GM12878 (cell line): ENCODE measurements at regions not wholly inside any gene's neighbourhood (a gene's known extent, or its start where the extent isn't known, plus 50 kb on each side); places are given as distances from the start of the nearest gene placed in this dataset.

Experiments
- ATAC-seq: fragments of 200-7000 bp; cut with Tn5 transposase; 3 replicates; pipeline ENCODE4 v1.9.1; 2020; ENCODE audit warnings: mild to moderate bottlenecking, moderate library complexity
- BruUV-seq: library from RNA; stranded (reverse); fragments of 400-500 nt; replicated peaks from 2 replicates; lab custom pipeline; 2021; lab: Mats Ljungman, UMichigan
- CTCF ChIA-PET: fragments of 300-600 bp; sonication (Branson Sonifier 250); formaldehyde crosslinking; extraction: SDS; loops from one replicate; lab custom pipeline; 2021; ENCODE audit warnings: inconsistent platforms; lab: Yijun Ruan, JAX
- POLR2A ChIA-PET: fragments of 350-600 bp; formaldehyde crosslinking; extraction: SDS; loops from one replicate; lab custom pipeline; 2021; ENCODE audit warnings: inconsistent platforms; lab: Charles Lee
- RAD21 ChIA-PET: fragments of 300-600 bp; sonication (Branson Sonifier 250); formaldehyde crosslinking; loops from one replicate; lab custom pipeline; 2023; ENCODE audit warnings: antibody characterized with exemption; ENCODE audit not compliant: unreplicated experiment; lab: Charles Lee
- SMC1A ChIA-PET: fragments of 300-600 bp; sonication (Branson Sonifier 250); formaldehyde crosslinking; loops from one replicate; lab custom pipeline; 2023; ENCODE audit not compliant: unreplicated experiment, uncharacterized antibody; lab: Charles Lee
- DNase-seq: peaks from one replicate; pipeline ENCODE4 v3.0.0-alpha.2; 2011; ENCODE audit warnings: low read depth, low spot score
- FAIRE-seq: peaks from 3 replicates; lab custom pipeline; 2011; peaks lifted over from hg19 to GRCh38; lab: Jason Lieb, UNC
- H2AFZ ChIP-seq: 2 replicates; pipeline ENCODE4 v1.6.0; 2011; ENCODE audit warnings: low read depth, low read length, control low read depth; ENCODE audit not compliant: control insufficient read depth
- H3K27ac ChIP-seq: 2 replicates; pipeline ENCODE4 v1.5.1; 2011; ENCODE audit warnings: control low read depth; ENCODE audit not compliant: control insufficient read depth, insufficient read depth
- H3K27me3 ChIP-seq, 2 experiments: replicated peaks in 1 of 2; 2 replicates each; pipeline versions ENCODE4 v1.6.0 to v1.6.1; 2011; ENCODE audit warnings: low read length in 1 of 2; ENCODE audit not compliant: control insufficient read depth in 2 of 2, insufficient read depth in 2 of 2
- H3K36me3 ChIP-seq, 2 experiments: 2 replicates each; pipeline ENCODE4 v1.5.1; 2011; ENCODE audit warnings: low read length in 1 of 2; ENCODE audit not compliant: control insufficient read depth in 2 of 2, insufficient read depth in 2 of 2
- H3K4me1 ChIP-seq: 2 replicates; pipeline ENCODE4 v1.6.1; 2011; ENCODE audit warnings: mild to moderate bottlenecking, low read length, moderate library complexity, mixed read lengths; ENCODE audit not compliant: control insufficient read depth, insufficient read depth
- H3K4me2 ChIP-seq: 2 replicates; pipeline ENCODE4 v1.6.0; 2011; ENCODE audit warnings: control low read depth; ENCODE audit not compliant: control insufficient read depth, insufficient read depth
- H3K4me3 ChIP-seq: fragments of 200-600 bp; sonication (generic); 2 replicates; pipeline ENCODE4 v1.5.1; 2016
- H3K79me2 ChIP-seq: 2 replicates; pipeline ENCODE4 v1.6.0; 2011; ENCODE audit warnings: low read length; ENCODE audit not compliant: control insufficient read depth, insufficient read depth
- H3K9ac ChIP-seq: 2 replicates; pipeline ENCODE4 v1.8.0; 2011; ENCODE audit warnings: low read length, control low read depth, mixed read lengths; ENCODE audit not compliant: control insufficient read depth, insufficient read depth
- H3K9me3 ChIP-seq: replicated peaks from 3 replicates; pipeline ENCODE4 v1.5.1; 2011; ENCODE audit warnings: mild to moderate bottlenecking, low read length; ENCODE audit not compliant: control insufficient read depth, insufficient read depth
- H4K20me1 ChIP-seq: 2 replicates; pipeline ENCODE4 v1.6.0; 2011; ENCODE audit not compliant: control insufficient read depth, insufficient read depth
- ATF3 ChIP-seq: IDR thresholded peaks from 2 replicates; pipeline ENCODE4 v1.6.1; 2011; ENCODE audit warnings: low read depth, mild to moderate bottlenecking, low read length, moderate library complexity, borderline replicate concordance; ENCODE audit errors: extremely low read depth
- ATF7 ChIP-seq: fragments of 450-650 bp; IDR thresholded peaks from 2 replicates; pipeline ENCODE4 v1.6.1; 2016; ENCODE audit warnings: low read depth, mild to moderate bottlenecking
- BMI1 ChIP-seq: fragments of 450-650 bp; IDR thresholded peaks from 2 replicates; pipeline ENCODE4 v1.6.1; 2016; ENCODE audit warnings: mild to moderate bottlenecking, moderate library complexity, borderline replicate concordance
- CHD1 ChIP-seq: IDR thresholded peaks from 2 replicates; pipeline ENCODE4 v1.6.1; 2012; ENCODE audit warnings: low read depth, low read length, improper control_type of control experiment
- MTA2 ChIP-seq: fragments of 450-650 bp; IDR thresholded peaks from 2 replicates; pipeline ENCODE4 v1.6.1; 2016; ENCODE audit warnings: low read depth, mild to moderate bottlenecking, moderate library complexity
- MXI1 ChIP-seq: fragments of 150-350 bp; IDR thresholded peaks from 2 replicates; pipeline ENCODE4 v1.6.1; 2011; ENCODE audit warnings: low read depth, mild to moderate bottlenecking, inconsistent platforms, low read length, improper control_type of control experiment
- PAX5 ChIP-seq: IDR thresholded peaks from 2 replicates; pipeline ENCODE4 v1.6.1; 2011; ENCODE audit warnings: low read depth, low read length, borderline replicate concordance
- RAD21 ChIP-seq: IDR thresholded peaks from 2 replicates; pipeline ENCODE4 v1.6.1; 2011; ENCODE audit warnings: mild to moderate bottlenecking, low read depth, low read length, moderate library complexity; ENCODE audit not compliant: insufficient read depth
- SMARCA5 ChIP-seq: fragments of 450-650 bp; IDR thresholded peaks from 2 replicates; pipeline ENCODE4 v1.6.1; 2017; ENCODE audit warnings: mild to moderate bottlenecking
- STAT3 ChIP-seq: IDR thresholded peaks from 2 replicates; pipeline ENCODE4 v1.6.1; 2011; ENCODE audit warnings: low read depth, low read length, improper control_type of control experiment
- ZNF622 ChIP-seq: fragments of 450-650 bp; IDR thresholded peaks from 2 replicates; pipeline ENCODE4 v1.6.1; 2017; ENCODE audit warnings: mild to moderate bottlenecking, inconsistent platforms
- WGBS: methylation state at CpG from one replicate; pipeline ENCODE4 v1.1.6; 2016; ENCODE audit warnings: low lambda C conversion rate; ENCODE audit not compliant: insufficient replicate concordance, insufficient coverage; ENCODE audit errors: missing lambda C conversion rate; 5-methylcytosine and 5-hydroxymethylcytosine counted together
- in situ Hi-C: fragments of 300-500 bp; cut with MboI; formaldehyde crosslinking; loops from 9 replicates; pipeline ENCODE4 v1.14.3; 2018; ENCODE audit warnings: mixed read lengths
- intact Hi-C: fragments of 100-400 bp; cut with micrococcal nuclease; formaldehyde crosslinking; loops from one replicate; pipeline ENCODE4 v1.14.2; 2022; ENCODE audit not compliant: unreplicated experiment
- TF ChIP-seq, protein P1 (sequence below): fragments of 450-650 bp; IDR thresholded peaks from 2 replicates; pipeline ENCODE4 v1.6.1; 2017; ENCODE audit warnings: mild to moderate bottlenecking

- TF ChIP-seq SMARCA5 (no peak), ATF7 (no peak), CHD1 (no peak), BMI1 (no peak), ATF3 (no peak), STAT3 (no peak), PAX5 (no peak), MXI1 (no peak), ZNF622 (no peak), RAD21 (no peak), MTA2 (no peak)
- TF ChIP-seq, protein P1, sequence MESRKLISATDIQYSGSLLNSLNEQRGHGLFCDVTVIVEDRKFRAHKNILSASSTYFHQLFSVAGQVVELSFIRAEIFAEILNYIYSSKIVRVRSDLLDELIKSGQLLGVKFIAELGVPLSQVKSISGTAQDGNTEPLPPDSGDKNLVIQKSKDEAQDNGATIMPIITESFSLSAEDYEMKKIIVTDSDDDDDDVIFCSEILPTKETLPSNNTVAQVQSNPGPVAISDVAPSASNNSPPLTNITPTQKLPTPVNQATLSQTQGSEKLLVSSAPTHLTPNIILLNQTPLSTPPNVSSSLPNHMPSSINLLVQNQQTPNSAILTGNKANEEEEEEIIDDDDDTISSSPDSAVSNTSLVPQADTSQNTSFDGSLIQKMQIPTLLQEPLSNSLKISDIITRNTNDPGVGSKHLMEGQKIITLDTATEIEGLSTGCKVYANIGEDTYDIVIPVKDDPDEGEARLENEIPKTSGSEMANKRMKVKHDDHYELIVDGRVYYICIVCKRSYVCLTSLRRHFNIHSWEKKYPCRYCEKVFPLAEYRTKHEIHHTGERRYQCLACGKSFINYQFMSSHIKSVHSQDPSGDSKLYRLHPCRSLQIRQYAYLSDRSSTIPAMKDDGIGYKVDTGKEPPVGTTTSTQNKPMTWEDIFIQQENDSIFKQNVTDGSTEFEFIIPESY, result no peak
- ChIA-PET CTCF (interaction anchor here (0.9 kb wide), 1 partner anchor 12 kb away, joined by 3 read pairs; no protein-coding TSS in a partner anchor), SMC1A (interaction anchor here (0.8 kb wide), 1 partner anchor 13 kb away, joined by 4 read pairs; no protein-coding TSS in a partner anchor), RAD21 (no interaction called here), POLR2A (no interaction called here)
- no peaks in the 10 kb centered on the region for H3K9me3 ChIP-seq
- no peaks in the 10 kb centered on the region for H3K36me3 ChIP-seq
- no peak overlapping the region for H3K27ac ChIP-seq
- FAIRE-seq (no peak), ATAC-seq (no peak), DNase-seq (no peak)
- H3K4me3 ChIP-seq, result no peak overlapping the region
- H3K4me2 ChIP-seq, result no peak overlapping the region
- peaks cover 0 to 2% of the 10 kb centered on the region in 2 experiments; a peak in 3 of 4 replicates for H3K27me3 ChIP-seq
- intact Hi-C loops (no loop called here), in situ Hi-C loops (no loop called here)
- H3K79me2 ChIP-seq, result no peaks in the 10 kb centered on the region
- no TSS peak for BruUV-seq
- no peak overlapping the region for H2AFZ ChIP-seq
- no peaks in the 10 kb centered on the region for H4K20me1 ChIP-seq
- WGBS, result 75% methylated on average over 5 of the region's 5 CpGs
- H3K9ac ChIP-seq, result no peak overlapping the region
- peaks cover 15% of the 10 kb centered on the region for H3K4me1 ChIP-seq
These were observed 126.9 kb upstream of the HES1 start for GRCh38 chr3:194009019-194009418.
